Effector CD8-positive, alpha-beta T cell (primary cell): ENCODE measurements at regions not wholly inside any gene's neighbourhood (a gene's known extent, or its start where the extent isn't known, plus 50 kb on each side); places are given as distances from the start of the nearest gene placed in this dataset.
"Not testable (repeated sequence)": the region's sequence is repeated elsewhere in the genome, so short reads cannot be mapped to it uniquely, and the experiment has no call there.

Experiments
- DNase-seq: peaks from one replicate; lab custom pipeline; 2025; lab: John Stamatoyannopoulos, UW

- no peak for DNase-seq
Observed at GRCh38 chr13:73579574-73580274, 520.9 kb downstream of the KLF5 start.

GRCh38 chr13:73578251-73578875, 519.6 kb downstream of the KLF5 start:
- no peak for DNase-seq

GRCh38 chr13:73576291-73576690, 517.5 kb downstream of the KLF5 start:
- DNase-seq: no peak

- DNase-seq: no peak
Observed at GRCh38 chr13:73572824-73573223, 514.0 kb downstream of the KLF5 start.

GRCh38 chr13:73571376-73571775, 512.6 kb downstream of the KLF5 start:
- DNase-seq: no peak

- no peak for DNase-seq
Observed at GRCh38 chr13:73556902-73557301, 498.1 kb downstream of the KLF5 start.

- no peak for DNase-seq
Observed at GRCh38 chr13:73556128-73556527, 497.3 kb downstream of the KLF5 start.

GRCh38 chr13:73551736-73552135, 492.9 kb downstream of the KLF5 start:
- no peak for DNase-seq

GRCh38 chr13:73549717-73550116, 490.9 kb downstream of the KLF5 start:
- no peak for DNase-seq

GRCh38 chr13:73548449-73548848, 489.6 kb downstream of the KLF5 start:
- DNase-seq: no peak

- DNase-seq: no peak
Observed at GRCh38 chr13:73547239-73547638, 488.4 kb downstream of the KLF5 start.

GRCh38 chr13:73544175-73544574, 485.4 kb downstream of the KLF5 start:
- DNase-seq: no peak

- no peak for DNase-seq
Observed at GRCh38 chr13:73542446-73542845, 483.6 kb downstream of the KLF5 start.

GRCh38 chr13:73536865-73537264, 478.1 kb downstream of the KLF5 start:
- no peak for DNase-seq

- DNase-seq: no peak
Observed at GRCh38 chr13:73535341-73535740, 476.5 kb downstream of the KLF5 start.

- no peak for DNase-seq
Observed at GRCh38 chr13:73532987-73533510, 474.2 kb downstream of the KLF5 start.

- DNase-seq: no peak
Observed at GRCh38 chr13:73532582-73532981, 473.8 kb downstream of the KLF5 start.

- no peak for DNase-seq
Observed at GRCh38 chr13:73531014-73531413, 472.2 kb downstream of the KLF5 start.

- DNase-seq: no peak
Observed at GRCh38 chr13:73522937-73523336, 464.1 kb downstream of the KLF5 start.

- DNase-seq: no peak
Observed at GRCh38 chr13:73521985-73522524, 463.2 kb downstream of the KLF5 start.

- no peak for DNase-seq
Observed at GRCh38 chr13:73521290-73521624, 462.5 kb downstream of the KLF5 start.

- no peak for DNase-seq
Observed at GRCh38 chr13:73520566-73521289, 461.9 kb downstream of the KLF5 start.

GRCh38 chr13:73520135-73520534, 461.3 kb downstream of the KLF5 start:
- DNase-seq: not testable (repeated sequence)
